HG03571 (cell line): ENCODE measurements at regions not wholly inside any gene's neighbourhood (a gene's known extent, or its start where the extent isn't known, plus 50 kb on each side); places are given as distances from the start of the nearest gene placed in this dataset.
A peak's percentile ranks its signal among the peaks of the same experiment; 100 is the strongest.
"Not testable (repeated sequence)": the region's sequence is repeated elsewhere in the genome, so short reads cannot be mapped to it uniquely, and the experiment has no call there.

ENCODE experiments used
- ATAC-seq: cut with Tn5 transposase; IDR thresholded peaks from one replicate; pipeline ENCODE4 v1.9.1; 2021; ENCODE audit not compliant: unreplicated experiment

DNA sequence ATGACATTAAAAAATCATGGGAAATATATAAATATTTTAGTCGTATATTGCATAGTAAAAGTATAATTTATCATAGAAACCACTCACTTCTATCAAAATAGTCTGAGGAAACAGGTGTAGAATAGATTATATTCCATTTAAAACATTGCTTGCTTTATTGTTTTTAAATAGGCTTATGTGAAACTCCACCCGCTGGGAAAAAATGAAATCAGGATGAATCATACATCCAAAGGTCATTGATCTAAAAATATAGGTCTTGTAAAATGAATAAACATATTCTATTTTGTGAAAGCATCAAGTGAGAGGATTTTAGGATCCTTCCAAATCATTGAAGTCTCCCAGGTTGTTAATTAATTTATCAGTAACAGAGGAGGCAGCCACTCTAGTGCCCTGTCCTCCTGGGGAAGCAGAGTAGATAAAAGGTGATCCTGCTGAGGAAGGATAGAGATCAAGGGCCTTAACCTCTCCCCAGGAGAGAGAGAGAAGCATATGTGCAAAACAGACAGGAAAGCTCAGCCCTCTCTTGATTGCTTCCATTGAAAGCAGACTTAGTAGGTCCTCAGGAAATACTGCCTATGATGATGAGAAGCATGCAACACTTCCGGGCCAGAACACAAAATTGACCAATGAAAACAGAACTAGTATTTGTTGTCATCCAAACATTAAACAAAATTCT, 96.8 kb upstream of the MAP9 start:
- ATAC-seq, result no peak

GRCh38 chr4:155468282-155468681, 91.5 kb upstream of the MAP9 start:
- no peak for ATAC-seq

- ATAC-seq, result no peak
Observed at GRCh38 chr4:155450676-155451075, 73.9 kb upstream of the MAP9 start.

- ATAC-seq, result no peak
Observed at GRCh38 chr4:155445306-155445705, 68.5 kb upstream of the MAP9 start.

GRCh38 chr4:155444721-155445120, 68.0 kb upstream of the MAP9 start:
- no peak for ATAC-seq

DNA sequence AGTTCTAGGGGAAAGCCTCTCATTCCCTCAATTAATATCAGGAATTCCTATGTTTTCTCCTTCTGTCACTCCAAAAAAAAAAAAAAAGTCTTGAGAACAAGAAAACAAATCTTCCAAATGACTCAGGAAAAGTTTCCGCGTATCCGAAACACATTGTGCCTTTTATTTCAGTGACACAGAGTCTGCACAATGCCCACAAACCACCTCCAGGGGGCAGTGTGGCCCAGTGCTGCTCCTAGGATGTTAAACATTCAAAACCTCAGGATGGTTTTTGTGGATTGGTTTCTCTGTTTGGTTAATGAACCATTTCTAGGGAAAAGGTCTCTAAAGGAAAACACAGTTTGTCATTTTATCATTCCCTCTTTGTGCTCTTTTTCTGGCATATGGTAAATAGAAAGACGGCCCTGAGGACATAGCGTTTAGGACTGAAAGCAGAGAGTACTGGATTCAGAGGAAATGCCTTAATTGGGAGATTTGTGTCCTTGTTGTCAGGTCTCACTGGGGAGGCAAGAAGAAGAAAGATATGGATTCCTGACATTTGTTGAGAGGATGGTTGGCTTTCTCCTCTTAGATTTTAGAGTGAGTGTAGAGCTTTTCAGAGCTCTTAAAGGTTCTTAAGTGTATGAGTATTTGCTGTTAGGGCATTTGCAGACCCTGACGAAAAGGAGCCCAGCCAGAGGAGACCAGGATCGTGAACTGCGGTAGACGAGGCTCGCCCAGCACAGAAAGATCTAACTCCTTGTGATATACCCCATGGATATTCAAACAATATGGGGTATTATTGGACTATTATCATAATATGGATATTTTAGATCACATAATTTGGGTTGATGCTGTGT, 65.7 kb upstream of the MAP9 start:
- ATAC-seq, result peak; percentile 85

DNA sequence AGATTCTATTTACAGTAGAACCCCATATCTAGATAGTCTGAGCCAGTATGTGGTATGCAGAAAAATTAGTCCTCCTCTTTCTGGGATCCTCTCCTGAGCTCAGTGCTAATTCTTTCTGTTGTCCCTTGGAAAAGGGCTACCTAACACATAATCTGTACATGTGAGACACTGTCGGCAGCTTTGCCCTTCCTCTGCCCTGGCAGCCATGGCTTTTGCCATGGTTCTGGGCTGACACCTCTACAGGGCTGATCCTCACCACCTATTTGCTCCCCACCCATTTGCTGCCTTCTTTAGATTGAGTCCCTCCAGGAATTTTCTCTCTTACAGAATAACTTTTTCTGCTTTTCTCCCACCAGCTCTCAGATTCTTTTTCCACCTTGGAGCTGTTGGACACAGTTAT, 64.7 kb upstream of the MAP9 start:
- no peak for ATAC-seq

DNA sequence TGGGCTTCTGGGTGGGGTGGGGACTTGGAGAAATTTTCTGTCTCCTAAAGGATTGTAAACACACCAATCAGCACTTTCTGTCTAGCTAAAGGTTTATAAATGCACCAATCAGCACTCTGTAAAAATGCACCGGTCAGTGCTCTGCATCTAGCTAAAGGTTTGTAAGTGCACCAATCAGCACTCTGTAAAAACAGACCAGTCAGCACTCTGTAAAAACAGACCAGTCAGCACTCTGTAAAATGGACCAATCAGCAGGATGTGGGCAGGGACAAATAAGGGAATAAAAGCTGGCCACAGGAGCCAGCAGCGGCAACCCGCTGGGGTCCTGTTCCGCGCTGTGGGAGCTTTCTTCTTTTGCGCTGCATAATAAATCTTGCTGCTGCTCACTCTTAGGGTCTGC, 63.0 kb upstream of the MAP9 start:
- ATAC-seq, result not testable (repeated sequence)

GRCh38 chr4:155434904-155435303, 58.1 kb upstream of the MAP9 start:
- ATAC-seq, result no peak

DNA sequence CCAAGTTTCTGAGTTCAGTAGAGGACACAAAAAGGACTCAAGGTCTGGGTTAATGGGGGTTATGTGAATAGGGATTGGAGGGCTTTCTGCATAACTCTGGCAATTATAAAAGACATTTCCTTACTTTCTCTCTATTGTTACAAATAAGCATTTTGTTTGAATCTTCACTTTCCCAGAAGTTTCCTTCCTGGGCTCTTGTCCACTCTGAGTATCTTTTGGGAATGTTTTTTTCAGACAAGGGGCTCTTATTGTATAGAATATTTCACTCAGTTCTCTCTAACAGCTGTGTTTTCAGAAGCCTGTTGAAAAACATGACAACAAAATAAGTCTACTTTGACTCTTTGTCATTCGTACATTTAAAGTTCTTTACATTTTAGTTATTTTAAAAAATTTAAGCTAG, 57.6 kb upstream of the MAP9 start:
- no peak for ATAC-seq

- ATAC-seq, result no peak
Observed at GRCh38 chr4:155433636-155434360, 57.0 kb upstream of the MAP9 start.

DNA sequence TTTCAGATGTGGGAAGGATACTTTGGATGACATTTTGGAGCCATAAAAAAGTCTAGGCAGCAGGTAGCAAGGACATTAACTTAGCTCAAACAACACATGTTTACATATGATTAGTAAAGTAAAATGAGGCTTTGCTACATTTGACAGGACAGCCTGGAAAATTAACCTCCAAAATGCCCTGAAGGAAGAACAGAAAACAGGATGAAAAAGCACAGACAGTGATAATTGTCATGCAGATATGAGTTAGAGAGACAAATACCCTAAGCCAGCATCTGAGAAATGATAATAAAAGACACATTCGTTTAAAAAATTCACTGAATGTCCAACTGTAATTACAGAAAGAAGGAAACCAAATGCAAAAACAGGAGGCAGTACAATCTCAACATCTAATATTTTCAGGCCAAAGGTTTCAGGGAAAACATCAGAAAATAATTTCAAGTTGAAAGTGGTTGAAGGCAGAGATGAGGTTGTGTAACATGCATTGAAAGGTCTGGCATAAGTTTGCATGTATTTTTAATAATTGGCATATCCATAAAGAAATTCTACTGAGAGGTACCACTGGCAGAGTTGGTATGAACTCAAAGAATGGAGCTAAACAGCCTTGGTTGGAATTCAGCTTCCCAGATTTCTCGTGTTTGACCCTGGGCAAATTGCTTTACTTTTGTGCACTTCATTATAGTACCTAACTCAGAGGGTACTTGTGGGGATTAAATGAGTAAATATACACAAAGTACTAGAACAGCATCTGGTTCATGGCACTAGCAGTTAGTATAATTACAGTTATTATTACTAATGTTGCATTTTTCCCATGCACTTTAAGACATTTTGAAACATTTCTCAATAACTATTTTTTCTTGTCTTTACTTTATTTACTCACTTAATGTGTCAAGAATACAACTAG, 54.4 kb upstream of the MAP9 start:
- no peak for ATAC-seq

DNA sequence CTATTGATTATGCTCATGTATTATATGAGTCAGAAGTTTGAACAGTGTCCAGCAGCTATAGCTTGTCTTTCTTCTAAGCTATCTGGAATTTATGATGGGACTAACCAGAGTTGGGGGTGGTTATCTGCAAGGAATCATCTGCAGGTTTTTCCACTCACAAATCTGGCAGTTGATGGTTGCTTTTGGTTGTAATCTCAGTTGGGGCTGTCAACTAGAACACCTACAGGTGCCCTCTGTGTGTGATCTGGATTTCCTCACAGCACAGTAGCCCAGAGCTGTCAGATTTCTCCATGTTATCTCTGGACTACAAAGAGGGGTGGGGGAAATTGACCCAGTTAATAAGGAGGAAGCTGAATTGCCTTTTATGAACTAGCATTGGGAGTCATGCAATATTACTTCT, 51.4 kb upstream of the MAP9 start:
- no peak for ATAC-seq

- ATAC-seq, result no peak
Observed at GRCh38 chr4:155426953-155427352, 50.2 kb upstream of the MAP9 start.
